ENCODE measurements at regions not wholly inside any gene's neighbourhood (a gene's known extent, or its start where the extent isn't known, plus 50 kb on each side); places are given as distances from the start of the nearest gene placed in this dataset.

GRCh38 chr9:82606071-82606470, 456.9 kb downstream of the RASEF start:
- intact Hi-C loops (cut with micrococcal nuclease) = loop anchor here (5.0 kb wide), 1 partner anchor 1999 kb away; no protein-coding TSS in a partner anchor
- CTCF ChIA-PET = interaction anchor here (0.6 to 5.7 kb wide), 15 partner anchors 9 to 1761 kb away, joined by 3 to 84 read pairs (median 4); partner anchors contain the start of gene TLE1
- no CpG with 5 or more reads among the region's 1 CpG for WGBS (ENCODE audit: insufficient coverage)

More at GRCh38 chr9:82606071-82606470, 456.9 kb downstream of the RASEF start:
- POLR2A ChIA-PET = no interaction called here
- H3K27ac ChIP-seq (ENCODE audit: low read length in 2 of 2) = no peak overlapping the region
- no peaks in the 10 kb centered on the region for H3K4me1 Mint-ChIP-seq
- no peaks in the 10 kb centered on the region for H3K27me3 Mint-ChIP-seq
- H3K4me2 ChIP-seq (replicated peaks; ENCODE audit: low read depth, low read length, poor library complexity, severe bottlenecking) = no peak overlapping the region
- H3K4me3 Mint-ChIP-seq = no peak overlapping the region
- TF ChIP-seq CTCF (IDR thresholded peaks at IDR 0.05) = no peak
- no peak for TF ChIP-seq EZH2 (IDR thresholded peaks at IDR 0.05; ENCODE audit: borderline replicate concordance, insufficient read depth, low read depth, low read length, poor library complexity, severe bottlenecking)
- no peak overlapping the region for H3K9ac ChIP-seq (ENCODE audit: low read length)
- no peaks in the 10 kb centered on the region for H3K27me3 ChIP-seq (replicated peaks in 1 of 4; ENCODE audit: control extremely low read depth in 1 of 4, control insufficient read depth in 3 of 4, insufficient read depth in 4 of 4, low read length in 3 of 4)
- no peaks in the 10 kb centered on the region for H3K36me3 ChIP-seq (replicated peaks in 1 of 2; ENCODE audit: control extremely low read depth in 1 of 2, control insufficient read depth in 1 of 2, extremely low read depth in 1 of 2, insufficient read depth in 2 of 2, low read length in 1 of 2)
- H3K9me3 Mint-ChIP-seq (ENCODE audit: insufficient read depth) = no peaks in the 10 kb centered on the region
- no peaks in the 10 kb centered on the region for H3K79me2 ChIP-seq (ENCODE audit: control insufficient read depth, insufficient read depth, low read length)
- no peak overlapping the region for H3K27ac Mint-ChIP-seq
- no peak for ATAC-seq (ENCODE audit: low read depth)
- no peak overlapping the region for H3K4me3 ChIP-seq (ENCODE audit: control extremely low read depth in 1 of 5, extremely low read depth in 1 of 5, insufficient read depth in 1 of 5, low read depth in 2 of 5, low read length in 4 of 5)
- H4K20me1 ChIP-seq (ENCODE audit: control insufficient read depth, insufficient read depth, low read length, poor library complexity, severe bottlenecking) = no peaks in the 10 kb centered on the region
- no peak overlapping the region for H2AFZ ChIP-seq (ENCODE audit: insufficient read depth, low read depth, low read length, poor library complexity, severe bottlenecking)
- no peak for DNase-seq
- no peaks in the 10 kb centered on the region for H3K4me1 ChIP-seq (ENCODE audit: control insufficient read depth in 2 of 2, insufficient read depth in 2 of 2, low read length in 2 of 2)
- H3K9me3 ChIP-seq (ENCODE audit: control extremely low read depth in 1 of 3, control insufficient read depth in 2 of 3, insufficient read depth in 1 of 3, low read length in 2 of 3) = no peaks in the 10 kb centered on the region
